ENCODE measurements at regions not wholly inside any gene's neighbourhood (a gene's known extent, or its start where the extent isn't known, plus 50 kb on each side); places are given as distances from the start of the nearest gene placed in this dataset.
"Not testable (repeated sequence)": the region's sequence is repeated elsewhere in the genome, so short reads cannot be mapped to it uniquely, and the experiment has no call there.

- FAIRE-seq (no peak), DNase-seq (no peak)
- no peak overlapping the region for H3K27ac ChIP-seq (ENCODE audit: low read depth in 1 of 3, low read length in 2 of 3)
- no peaks in the 10 kb centered on the region for H3K4me1 ChIP-seq (ENCODE audit: control insufficient read depth in 3 of 3, insufficient read depth in 2 of 3, low read depth in 1 of 3, low read length in 2 of 3)
- WGBS, 3 donors = 26 to 47% (median 35%) methylated on average over 3 of the region's 3 CpGs
- H3K27me3 ChIP-seq (ENCODE audit: control insufficient read depth in 3 of 3, insufficient read depth in 3 of 3, low read length in 3 of 3) = no peaks in the 10 kb centered on the region
- no peaks in the 10 kb centered on the region for H3K9me3 ChIP-seq (ENCODE audit: control insufficient read depth in 2 of 2, insufficient read depth in 1 of 2, low read depth in 1 of 2, low read length in 1 of 2)
- H3K4me3 ChIP-seq (ENCODE audit: low read depth in 1 of 3, low read length in 3 of 3) = no peak overlapping the region
- H3K36me3 ChIP-seq (ENCODE audit: control insufficient read depth in 3 of 3, insufficient read depth in 2 of 3, low read depth in 1 of 3, low read length in 3 of 3) = no peaks in the 10 kb centered on the region
Measured at GRCh38 chr15:87743562-87743961, 513.0 kb downstream of the NTRK3 start.

- Histone ChIP-seq H3K36me3 (ENCODE audit: control insufficient read depth in 3 of 3, insufficient read depth in 2 of 3, low read depth in 1 of 3, low read length in 3 of 3) (no peaks in the 10 kb centered on the region), H3K4me1 (ENCODE audit: control insufficient read depth in 3 of 3, insufficient read depth in 2 of 3, low read depth in 1 of 3, low read length in 2 of 3) (no peaks in the 10 kb centered on the region), H3K27me3 (ENCODE audit: control insufficient read depth in 3 of 3, insufficient read depth in 3 of 3, low read length in 3 of 3) (peaks cover 0 to 1% (median 0%) of the 10 kb centered on the region in 3 donors), H3K9me3 (ENCODE audit: control insufficient read depth in 2 of 2, insufficient read depth in 1 of 2, low read depth in 1 of 2, low read length in 1 of 2) (no peaks in the 10 kb centered on the region), H3K4me3 (ENCODE audit: low read depth in 1 of 3, low read length in 3 of 3) (no peak overlapping the region), H3K27ac (ENCODE audit: low read depth in 1 of 3, low read length in 2 of 3) (no peak overlapping the region)
- WGBS, 3 donors = 22 to 67% (median 38%) methylated on average over 3 of the region's 3 CpGs
- DNase-seq = no peak
- no peak for FAIRE-seq
Measured at GRCh38 chr15:87741350-87741749, 515.2 kb downstream of the NTRK3 start.

- H3K4me1 ChIP-seq (ENCODE audit: control insufficient read depth in 3 of 3, insufficient read depth in 2 of 3, low read depth in 1 of 3, low read length in 2 of 3) = no peaks in the 10 kb centered on the region
- H3K36me3 ChIP-seq (ENCODE audit: control insufficient read depth in 3 of 3, insufficient read depth in 2 of 3, low read depth in 1 of 3, low read length in 3 of 3) = no peaks in the 10 kb centered on the region
- H3K4me3 ChIP-seq (ENCODE audit: low read depth in 1 of 3, low read length in 3 of 3) = no peak overlapping the region
- no peaks in the 10 kb centered on the region for H3K9me3 ChIP-seq (ENCODE audit: control insufficient read depth in 2 of 2, insufficient read depth in 1 of 2, low read depth in 1 of 2, low read length in 1 of 2)
- no peak overlapping the region for H3K27ac ChIP-seq (ENCODE audit: low read depth in 1 of 3, low read length in 2 of 3)
- no peak for DNase-seq
- H3K27me3 ChIP-seq (ENCODE audit: control insufficient read depth in 3 of 3, insufficient read depth in 3 of 3, low read length in 3 of 3) = peaks cover 0 to 2% (median 0%) of the 10 kb centered on the region in 3 donors
- 48 to 73% (median 57%) methylated on average over 5 of the region's 5 CpGs for WGBS, 3 donors
- FAIRE-seq = no peak
Measured at GRCh38 chr15:87740655-87741344, 515.7 kb downstream of the NTRK3 start.

- Histone ChIP-seq H3K27ac (ENCODE audit: low read depth in 1 of 3, low read length in 2 of 3) (no peak overlapping the region), H3K9me3 (ENCODE audit: control insufficient read depth in 2 of 2, insufficient read depth in 1 of 2, low read depth in 1 of 2, low read length in 1 of 2) (no peaks in the 10 kb centered on the region), H3K4me3 (ENCODE audit: low read depth in 1 of 3, low read length in 3 of 3) (no peak overlapping the region), H3K27me3 (ENCODE audit: control insufficient read depth in 3 of 3, insufficient read depth in 3 of 3, low read length in 3 of 3) (peaks cover 0 to 2% (median 0%) of the 10 kb centered on the region in 3 donors), H3K4me1 (ENCODE audit: control insufficient read depth in 3 of 3, insufficient read depth in 2 of 3, low read depth in 1 of 3, low read length in 2 of 3) (no peaks in the 10 kb centered on the region), H3K36me3 (ENCODE audit: control insufficient read depth in 3 of 3, insufficient read depth in 2 of 3, low read depth in 1 of 3, low read length in 3 of 3) (no peaks in the 10 kb centered on the region)
- 72 to 87% (median 76%) methylated on average over 2 of the region's 2 CpGs for WGBS, 3 donors
- DNase-seq (no peak), FAIRE-seq (no peak)
Measured at GRCh38 chr15:87739866-87740265, 516.7 kb downstream of the NTRK3 start.

GRCh38 chr15:87739081-87739480 lies 517.5 kb downstream of the NTRK3 start:
- FAIRE-seq = no peak
- H3K9me3 ChIP-seq (ENCODE audit: control insufficient read depth in 2 of 2, insufficient read depth in 1 of 2, low read depth in 1 of 2, low read length in 1 of 2) = no peaks in the 10 kb centered on the region
- 75 to 80% (median 76%) methylated on average over 4 of the region's 4 CpGs for WGBS, 3 donors

GRCh38 chr15:87737460-87737859 lies 519.1 kb downstream of the NTRK3 start:
- not testable (repeated sequence) for H3K9me3 ChIP-seq (ENCODE audit: control insufficient read depth in 2 of 2, insufficient read depth in 1 of 2, low read depth in 1 of 2, low read length in 1 of 2); H3K4me3 ChIP-seq (ENCODE audit: low read depth in 1 of 3, low read length in 3 of 3); H3K4me1 ChIP-seq (ENCODE audit: control insufficient read depth in 3 of 3, insufficient read depth in 2 of 3, low read depth in 1 of 3, low read length in 2 of 3); H3K27me3 ChIP-seq (ENCODE audit: control insufficient read depth in 3 of 3, insufficient read depth in 3 of 3, low read length in 3 of 3); H3K27ac ChIP-seq (ENCODE audit: low read depth in 1 of 3, low read length in 2 of 3); H3K36me3 ChIP-seq (ENCODE audit: control insufficient read depth in 3 of 3, insufficient read depth in 2 of 3, low read depth in 1 of 3, low read length in 3 of 3); FAIRE-seq
- DNase-seq = peak in 1 of 2 donors; percentile 24
- 78 to 88% (median 78%) methylated on average over 4 of the region's 4 CpGs for WGBS, 3 donors

More at GRCh38 chr15:87739081-87739480, 517.5 kb downstream of the NTRK3 start:
- no peak for DNase-seq
- Histone ChIP-seq H3K36me3 (ENCODE audit: control insufficient read depth in 3 of 3, insufficient read depth in 2 of 3, low read depth in 1 of 3, low read length in 3 of 3) (no peaks in the 10 kb centered on the region), H3K27ac (ENCODE audit: low read depth in 1 of 3, low read length in 2 of 3) (no peak overlapping the region), H3K27me3 (ENCODE audit: control insufficient read depth in 3 of 3, insufficient read depth in 3 of 3, low read length in 3 of 3) (peaks cover 0 to 2% (median 0%) of the 10 kb centered on the region in 3 donors), H3K4me1 (ENCODE audit: control insufficient read depth in 3 of 3, insufficient read depth in 2 of 3, low read depth in 1 of 3, low read length in 2 of 3) (no peaks in the 10 kb centered on the region), H3K4me3 (ENCODE audit: low read depth in 1 of 3, low read length in 3 of 3) (no peak overlapping the region)

- no peak for FAIRE-seq
- WGBS, 3 donors = 67 to 86% (median 77%) methylated on average over 4 of the region's 4 CpGs
Measured at GRCh38 chr15:87736891-87737389, 519.6 kb downstream of the NTRK3 start.

GRCh38 chr15:87736401-87736800 lies 520.1 kb downstream of the NTRK3 start:
- H3K4me1 ChIP-seq (ENCODE audit: control insufficient read depth in 3 of 3, insufficient read depth in 2 of 3, low read depth in 1 of 3, low read length in 2 of 3) = no peaks in the 10 kb centered on the region
- H3K27ac ChIP-seq (ENCODE audit: low read depth in 1 of 3, low read length in 2 of 3) = no peak overlapping the region
- peaks cover 0 to 2% (median 0%) of the 10 kb centered on the region in 3 donors for H3K27me3 ChIP-seq (ENCODE audit: control insufficient read depth in 3 of 3, insufficient read depth in 3 of 3, low read length in 3 of 3)
- DNase-seq (no peak), FAIRE-seq (no peak)
- no peaks in the 10 kb centered on the region for H3K9me3 ChIP-seq (ENCODE audit: control insufficient read depth in 2 of 2, insufficient read depth in 1 of 2, low read depth in 1 of 2, low read length in 1 of 2)
- no peaks in the 10 kb centered on the region for H3K36me3 ChIP-seq (ENCODE audit: control insufficient read depth in 3 of 3, insufficient read depth in 2 of 3, low read depth in 1 of 3, low read length in 3 of 3)
- no peak overlapping the region for H3K4me3 ChIP-seq (ENCODE audit: low read depth in 1 of 3, low read length in 3 of 3)
- WGBS, 3 donors = 81 to 92% (median 89%) methylated on average over 3 of the region's 3 CpGs

More at GRCh38 chr15:87736891-87737389, 519.6 kb downstream of the NTRK3 start:
- H3K4me3 ChIP-seq (ENCODE audit: low read depth in 1 of 3, low read length in 3 of 3) = no peak overlapping the region
- H3K27me3 ChIP-seq (ENCODE audit: control insufficient read depth in 3 of 3, insufficient read depth in 3 of 3, low read length in 3 of 3) = peaks cover 0 to 2% (median 0%) of the 10 kb centered on the region in 3 donors
- no peak overlapping the region for H3K27ac ChIP-seq (ENCODE audit: low read depth in 1 of 3, low read length in 2 of 3)
- no peak for DNase-seq
- H3K9me3 ChIP-seq (ENCODE audit: control insufficient read depth in 2 of 2, insufficient read depth in 1 of 2, low read depth in 1 of 2, low read length in 1 of 2) = no peaks in the 10 kb centered on the region
- no peaks in the 10 kb centered on the region for H3K36me3 ChIP-seq (ENCODE audit: control insufficient read depth in 3 of 3, insufficient read depth in 2 of 3, low read depth in 1 of 3, low read length in 3 of 3)
- H3K4me1 ChIP-seq (ENCODE audit: control insufficient read depth in 3 of 3, insufficient read depth in 2 of 3, low read depth in 1 of 3, low read length in 2 of 3) = no peaks in the 10 kb centered on the region
